RWPE1 (cell line): ENCODE measurements at regions not wholly inside any gene's neighbourhood (a gene's known extent, or its start where the extent isn't known, plus 50 kb on each side); places are given as distances from the start of the nearest gene placed in this dataset.

ENCODE experiments used
- CTCF ChIA-PET: fragments of 350-600 bp; sonication (Branson Sonifier 250); formaldehyde crosslinking; extraction: SDS; loops from one replicate; lab custom pipeline; 2021; lab: Yijun Ruan, JAX
- POLR2A ChIA-PET: fragments of 400-600 bp; formaldehyde crosslinking; extraction: SDS; loops from one replicate; lab custom pipeline; 2020; ENCODE audit warnings: antibody characterized with exemption; ENCODE audit not compliant: low non-redundant PET; lab: Yijun Ruan, JAX
- DNase-seq: peaks from one replicate; pipeline ENCODE4 v3.0.0; 2012; ENCODE audit warnings: low spot score
- H3K27ac ChIP-seq: fragments of 450-650 bp; 2 replicates; pipeline ENCODE4 v1.5.1; 2017
- TF ChIP-seq, protein P1 (sequence below): fragments of 450-650 bp; conservative IDR thresholded peaks from 2 replicates; pipeline ENCODE4 v1.5.1; 2017; ENCODE audit warnings: low read depth, mild to moderate bottlenecking

GRCh38 chr11:43123443-43123842, 188.4 kb upstream of the API5 start:
- CTCF ChIA-PET = no interaction called here
- no peak overlapping the region for H3K27ac ChIP-seq
- TF ChIP-seq, protein P1, sequence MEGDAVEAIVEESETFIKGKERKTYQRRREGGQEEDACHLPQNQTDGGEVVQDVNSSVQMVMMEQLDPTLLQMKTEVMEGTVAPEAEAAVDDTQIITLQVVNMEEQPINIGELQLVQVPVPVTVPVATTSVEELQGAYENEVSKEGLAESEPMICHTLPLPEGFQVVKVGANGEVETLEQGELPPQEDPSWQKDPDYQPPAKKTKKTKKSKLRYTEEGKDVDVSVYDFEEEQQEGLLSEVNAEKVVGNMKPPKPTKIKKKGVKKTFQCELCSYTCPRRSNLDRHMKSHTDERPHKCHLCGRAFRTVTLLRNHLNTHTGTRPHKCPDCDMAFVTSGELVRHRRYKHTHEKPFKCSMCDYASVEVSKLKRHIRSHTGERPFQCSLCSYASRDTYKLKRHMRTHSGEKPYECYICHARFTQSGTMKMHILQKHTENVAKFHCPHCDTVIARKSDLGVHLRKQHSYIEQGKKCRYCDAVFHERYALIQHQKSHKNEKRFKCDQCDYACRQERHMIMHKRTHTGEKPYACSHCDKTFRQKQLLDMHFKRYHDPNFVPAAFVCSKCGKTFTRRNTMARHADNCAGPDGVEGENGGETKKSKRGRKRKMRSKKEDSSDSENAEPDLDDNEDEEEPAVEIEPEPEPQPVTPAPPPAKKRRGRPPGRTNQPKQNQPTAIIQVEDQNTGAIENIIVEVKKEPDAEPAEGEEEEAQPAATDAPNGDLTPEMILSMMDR = no peak
- POLR2A ChIA-PET = no interaction called here
- DNase-seq = no peak

GRCh38 chr11:43124272-43124935, 187.4 kb upstream of the API5 start:
- TF ChIP-seq, protein P1 = no peak
- DNase-seq = no peak
- CTCF ChIA-PET = no interaction called here
- H3K27ac ChIP-seq = no peak overlapping the region
- POLR2A ChIA-PET = no interaction called here

- CTCF ChIA-PET = no interaction called here
- POLR2A ChIA-PET = no interaction called here
- TF ChIP-seq, protein P1 = no peak
- DNase-seq = no peak
- no peak overlapping the region for H3K27ac ChIP-seq
Measured at GRCh38 chr11:43129329-43129728, 182.5 kb upstream of the API5 start.

GRCh38 chr11:43130616-43131015, 181.2 kb upstream of the API5 start:
- ChIA-PET POLR2A (interaction anchor here (0.6 kb wide), 1 partner anchor 348 kb away, joined by 3 read pairs; no protein-coding TSS in a partner anchor), CTCF (no interaction called here)
- no peak for DNase-seq
- TF ChIP-seq, protein P1 = no peak
- H3K27ac ChIP-seq = no peak overlapping the region

DNA sequence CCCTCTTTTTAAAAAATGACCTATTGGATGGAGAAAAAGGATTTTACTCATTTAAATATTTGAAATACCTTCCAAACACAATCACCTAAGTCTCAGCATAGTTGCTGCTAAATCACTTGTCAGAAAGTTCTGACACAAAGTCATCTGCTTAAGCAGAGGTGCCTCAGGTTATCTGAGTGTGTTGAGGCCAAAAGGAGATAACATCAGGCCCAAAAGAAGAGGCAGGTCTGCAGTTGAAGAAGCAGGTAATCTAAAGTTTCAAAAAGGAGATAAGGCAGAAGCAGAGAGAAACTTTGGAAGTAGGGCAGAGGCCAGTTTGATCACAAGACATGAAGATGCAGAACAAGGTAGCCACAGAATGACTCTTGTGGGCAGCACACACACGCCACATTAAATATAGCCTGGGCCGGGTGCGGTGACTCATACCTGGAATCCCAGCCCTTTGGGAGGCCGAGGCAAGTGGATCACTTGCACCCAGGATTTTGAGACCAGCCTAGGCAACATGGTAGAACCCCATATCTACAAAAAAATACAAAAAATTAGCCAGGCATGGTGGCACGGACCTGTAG, 175.7 kb upstream of the API5 start:
- CTCF ChIA-PET = no interaction called here
- DNase-seq = no peak
- no peak overlapping the region for H3K27ac ChIP-seq
- POLR2A ChIA-PET = no interaction called here
- TF ChIP-seq, protein P1 = no peak

DNA sequence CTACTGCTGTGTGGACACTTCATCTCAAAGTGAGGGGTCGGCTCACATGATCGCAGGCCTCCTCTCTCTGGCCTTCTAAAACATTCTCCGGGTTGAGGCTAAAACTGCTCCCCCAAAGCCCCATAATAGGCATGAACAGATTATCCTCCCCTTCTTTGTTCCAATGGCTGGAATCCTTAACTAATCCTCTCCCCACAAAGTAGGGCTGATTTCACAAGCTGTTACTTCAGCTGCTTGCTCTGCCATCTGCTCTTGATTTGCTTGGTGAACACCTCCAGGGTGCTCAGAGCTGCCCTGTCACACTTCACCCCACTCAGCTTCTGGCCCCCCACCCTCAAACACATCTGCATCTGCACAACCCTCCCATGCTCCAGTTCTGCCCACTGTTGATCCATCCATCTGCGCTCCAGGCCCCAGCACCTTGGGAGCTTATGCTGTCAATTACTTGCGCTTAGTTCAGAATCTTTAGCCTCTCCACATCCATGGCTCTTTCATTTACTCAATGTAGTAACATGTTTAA, 173.1 kb upstream of the API5 start:
- ChIA-PET CTCF (no interaction called here), POLR2A (no interaction called here)
- no peak overlapping the region for H3K27ac ChIP-seq
- DNase-seq = no peak
- TF ChIP-seq, protein P1 = no peak
